Ishikawa (cell line): ENCODE measurements at regions not wholly inside any gene's neighbourhood (a gene's known extent, or its start where the extent isn't known, plus 50 kb on each side); places are given as distances from the start of the nearest gene placed in this dataset.

ENCODE experiments used
- CEBPB ChIP-seq: IDR thresholded peaks from 2 replicates; pipeline ENCODE4 v1.6.1; 2012
- CREB1 ChIP-seq: IDR thresholded peaks from 2 replicates; pipeline ENCODE4 v1.6.1; 2012; ENCODE audit warnings: low read depth
- EGR1 ChIP-seq: IDR thresholded peaks from 2 replicates; pipeline ENCODE4 v1.6.1; 2012
- EP300 ChIP-seq: IDR thresholded peaks from 2 replicates; pipeline ENCODE4 v1.6.1; 2012; ENCODE audit warnings: borderline replicate concordance
- FOXM1 ChIP-seq: IDR thresholded peaks from 2 replicates; pipeline ENCODE4 v1.6.1; 2012; ENCODE audit warnings: low read depth, borderline replicate concordance
- MAX ChIP-seq: IDR thresholded peaks from 2 replicates; pipeline ENCODE4 v1.6.1; 2012
- NFIC ChIP-seq: IDR thresholded peaks from 2 replicates; pipeline ENCODE4 v1.6.1; 2012
- RAD21 ChIP-seq: IDR thresholded peaks from 2 replicates; pipeline ENCODE4 v1.6.1; 2012; ENCODE audit warnings: low read depth
- REST ChIP-seq: IDR thresholded peaks from 2 replicates; pipeline ENCODE4 v1.6.1; 2012; ENCODE audit warnings: low read depth, mild to moderate bottlenecking
- TAF1 ChIP-seq: IDR thresholded peaks from 2 replicates; pipeline ENCODE4 v1.6.1; 2012; ENCODE audit warnings: low read depth, mild to moderate bottlenecking
- TCF12 ChIP-seq: IDR thresholded peaks from 2 replicates; pipeline ENCODE4 v1.6.1; 2012; ENCODE audit warnings: low read depth
- TEAD4 ChIP-seq: IDR thresholded peaks from 2 replicates; pipeline ENCODE4 v1.6.1; 2012
- USF1 ChIP-seq: IDR thresholded peaks from 2 replicates; pipeline ENCODE4 v1.6.1; 2012
- YY1 ChIP-seq: IDR thresholded peaks from 2 replicates; pipeline ENCODE4 v1.6.1; 2012; ENCODE audit warnings: low read depth
- ZBTB7A ChIP-seq: IDR thresholded peaks from 2 replicates; pipeline ENCODE4 v1.6.1; 2012; ENCODE audit warnings: low read depth

GRCh38 chr3:64871834-64872249 is 184.0 kb upstream of the ADAMTS9 start:
- TF ChIP-seq TCF12 (no peak), TEAD4 (no peak), MAX (no peak), RAD21 (no peak), EGR1 (no peak), CEBPB (no peak), TAF1 (no peak), YY1 (no peak)

- TF ChIP-seq MAX (no peak), EP300 (no peak), CEBPB (no peak), RAD21 (no peak), TAF1 (no peak), REST (no peak), FOXM1 (no peak), NFIC (no peak), USF1 (no peak)
These were observed 183.3 kb upstream of the ADAMTS9 start for GRCh38 chr3:64870876-64871646.

- TF ChIP-seq MAX (no peak), RAD21 (no peak), EP300 (no peak), REST (no peak), ZBTB7A (no peak), TCF12 (no peak), USF1 (no peak), CEBPB (no peak), CREB1 (no peak), YY1 (no peak), FOXM1 (no peak), TAF1 (no peak), EGR1 (no peak), NFIC (no peak), TEAD4 (no peak)
These were observed 179.4 kb upstream of the ADAMTS9 start for GRCh38 chr3:64867224-64867623.

- TF ChIP-seq RAD21 (no peak), ZBTB7A (no peak), MAX (no peak), CREB1 (no peak), TEAD4 (no peak), REST (no peak)
These were observed 178.2 kb upstream of the ADAMTS9 start for GRCh38 chr3:64865839-64866570.
